K562 (cell line): ENCODE measurements at regions not wholly inside any gene's neighbourhood (a gene's known extent, or its start where the extent isn't known, plus 50 kb on each side); places are given as distances from the start of the nearest gene placed in this dataset.

Experiments
- BRF1 ChIP-seq: IDR thresholded peaks from 3 replicates; pipeline ENCODE4 v1.6.1; 2011; ENCODE audit warnings: borderline replicate concordance, mild to moderate bottlenecking; ENCODE audit not compliant: insufficient read length; ENCODE audit errors: extremely low read depth
- CHD1 ChIP-seq: fragments of 200-600 bp; sonication (generic); IDR thresholded peaks from one replicate; pipeline ENCODE4 v1.6.1; 2012; ENCODE audit warnings: mild to moderate bottlenecking, moderate library complexity, low read length, inconsistent platforms
- HIVEP1 ChIP-seq: fragments of 250-450 bp; sonication (Bioruptor Pico); IDR thresholded peaks from 2 replicates; pipeline ENCODE4 v1.4.0; 2020; ENCODE audit warnings: mild to moderate bottlenecking
- NFXL1 ChIP-seq: fragments of 450-650 bp; formaldehyde crosslinking; IDR thresholded peaks from 2 replicates; pipeline ENCODE4 v1.4.0; 2021; ENCODE audit warnings: mild to moderate bottlenecking
- TF ChIP-seq, protein P1 (sequence below): fragments of 450-650 bp; IDR thresholded peaks from 2 replicates; pipeline ENCODE4 v1.6.1; 2016; ENCODE audit warnings: mild to moderate bottlenecking, moderate library complexity
- TF ChIP-seq, protein P2 (sequence below): fragments of 450-650 bp; IDR thresholded peaks from 2 replicates; pipeline ENCODE4 v1.6.1; 2016; ENCODE audit warnings: low read depth, mild to moderate bottlenecking, moderate library complexity

DNA sequence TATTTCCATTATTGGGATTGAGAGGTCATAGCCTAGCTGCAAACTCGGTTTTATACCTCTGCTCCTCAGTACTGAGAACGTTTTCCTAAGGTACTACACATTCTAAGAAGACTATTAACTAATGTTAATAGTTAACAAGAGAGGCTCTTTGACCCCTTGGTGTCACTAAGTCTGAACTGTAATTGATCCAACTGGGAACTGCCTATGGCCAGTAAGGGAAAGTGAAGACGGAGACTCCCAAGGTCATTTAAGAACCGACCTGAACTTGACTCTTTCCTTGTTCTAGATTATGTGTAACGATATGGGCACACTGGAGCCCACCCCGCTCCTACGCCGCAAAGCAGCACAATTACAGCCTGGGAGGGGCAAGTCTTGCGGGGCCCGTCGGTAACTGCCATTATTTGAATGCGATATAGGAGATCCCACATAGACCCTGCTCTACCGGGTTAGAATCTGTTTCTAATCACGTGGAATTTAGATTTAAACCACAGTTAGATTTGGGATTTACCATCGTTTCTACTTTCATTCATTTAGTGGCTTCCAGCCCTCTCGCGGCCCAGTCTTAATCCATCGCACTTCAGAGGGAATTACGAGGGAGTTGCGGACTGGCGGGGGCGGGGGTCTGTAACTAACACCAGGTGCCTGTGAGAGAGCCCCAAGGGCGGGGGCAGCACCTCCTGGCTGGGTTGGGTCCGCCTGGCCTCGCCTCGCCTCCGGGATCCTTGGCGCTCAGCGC, 84.1 kb upstream of the EPB41L3 start (continued):
- TF ChIP-seq, protein P1, sequence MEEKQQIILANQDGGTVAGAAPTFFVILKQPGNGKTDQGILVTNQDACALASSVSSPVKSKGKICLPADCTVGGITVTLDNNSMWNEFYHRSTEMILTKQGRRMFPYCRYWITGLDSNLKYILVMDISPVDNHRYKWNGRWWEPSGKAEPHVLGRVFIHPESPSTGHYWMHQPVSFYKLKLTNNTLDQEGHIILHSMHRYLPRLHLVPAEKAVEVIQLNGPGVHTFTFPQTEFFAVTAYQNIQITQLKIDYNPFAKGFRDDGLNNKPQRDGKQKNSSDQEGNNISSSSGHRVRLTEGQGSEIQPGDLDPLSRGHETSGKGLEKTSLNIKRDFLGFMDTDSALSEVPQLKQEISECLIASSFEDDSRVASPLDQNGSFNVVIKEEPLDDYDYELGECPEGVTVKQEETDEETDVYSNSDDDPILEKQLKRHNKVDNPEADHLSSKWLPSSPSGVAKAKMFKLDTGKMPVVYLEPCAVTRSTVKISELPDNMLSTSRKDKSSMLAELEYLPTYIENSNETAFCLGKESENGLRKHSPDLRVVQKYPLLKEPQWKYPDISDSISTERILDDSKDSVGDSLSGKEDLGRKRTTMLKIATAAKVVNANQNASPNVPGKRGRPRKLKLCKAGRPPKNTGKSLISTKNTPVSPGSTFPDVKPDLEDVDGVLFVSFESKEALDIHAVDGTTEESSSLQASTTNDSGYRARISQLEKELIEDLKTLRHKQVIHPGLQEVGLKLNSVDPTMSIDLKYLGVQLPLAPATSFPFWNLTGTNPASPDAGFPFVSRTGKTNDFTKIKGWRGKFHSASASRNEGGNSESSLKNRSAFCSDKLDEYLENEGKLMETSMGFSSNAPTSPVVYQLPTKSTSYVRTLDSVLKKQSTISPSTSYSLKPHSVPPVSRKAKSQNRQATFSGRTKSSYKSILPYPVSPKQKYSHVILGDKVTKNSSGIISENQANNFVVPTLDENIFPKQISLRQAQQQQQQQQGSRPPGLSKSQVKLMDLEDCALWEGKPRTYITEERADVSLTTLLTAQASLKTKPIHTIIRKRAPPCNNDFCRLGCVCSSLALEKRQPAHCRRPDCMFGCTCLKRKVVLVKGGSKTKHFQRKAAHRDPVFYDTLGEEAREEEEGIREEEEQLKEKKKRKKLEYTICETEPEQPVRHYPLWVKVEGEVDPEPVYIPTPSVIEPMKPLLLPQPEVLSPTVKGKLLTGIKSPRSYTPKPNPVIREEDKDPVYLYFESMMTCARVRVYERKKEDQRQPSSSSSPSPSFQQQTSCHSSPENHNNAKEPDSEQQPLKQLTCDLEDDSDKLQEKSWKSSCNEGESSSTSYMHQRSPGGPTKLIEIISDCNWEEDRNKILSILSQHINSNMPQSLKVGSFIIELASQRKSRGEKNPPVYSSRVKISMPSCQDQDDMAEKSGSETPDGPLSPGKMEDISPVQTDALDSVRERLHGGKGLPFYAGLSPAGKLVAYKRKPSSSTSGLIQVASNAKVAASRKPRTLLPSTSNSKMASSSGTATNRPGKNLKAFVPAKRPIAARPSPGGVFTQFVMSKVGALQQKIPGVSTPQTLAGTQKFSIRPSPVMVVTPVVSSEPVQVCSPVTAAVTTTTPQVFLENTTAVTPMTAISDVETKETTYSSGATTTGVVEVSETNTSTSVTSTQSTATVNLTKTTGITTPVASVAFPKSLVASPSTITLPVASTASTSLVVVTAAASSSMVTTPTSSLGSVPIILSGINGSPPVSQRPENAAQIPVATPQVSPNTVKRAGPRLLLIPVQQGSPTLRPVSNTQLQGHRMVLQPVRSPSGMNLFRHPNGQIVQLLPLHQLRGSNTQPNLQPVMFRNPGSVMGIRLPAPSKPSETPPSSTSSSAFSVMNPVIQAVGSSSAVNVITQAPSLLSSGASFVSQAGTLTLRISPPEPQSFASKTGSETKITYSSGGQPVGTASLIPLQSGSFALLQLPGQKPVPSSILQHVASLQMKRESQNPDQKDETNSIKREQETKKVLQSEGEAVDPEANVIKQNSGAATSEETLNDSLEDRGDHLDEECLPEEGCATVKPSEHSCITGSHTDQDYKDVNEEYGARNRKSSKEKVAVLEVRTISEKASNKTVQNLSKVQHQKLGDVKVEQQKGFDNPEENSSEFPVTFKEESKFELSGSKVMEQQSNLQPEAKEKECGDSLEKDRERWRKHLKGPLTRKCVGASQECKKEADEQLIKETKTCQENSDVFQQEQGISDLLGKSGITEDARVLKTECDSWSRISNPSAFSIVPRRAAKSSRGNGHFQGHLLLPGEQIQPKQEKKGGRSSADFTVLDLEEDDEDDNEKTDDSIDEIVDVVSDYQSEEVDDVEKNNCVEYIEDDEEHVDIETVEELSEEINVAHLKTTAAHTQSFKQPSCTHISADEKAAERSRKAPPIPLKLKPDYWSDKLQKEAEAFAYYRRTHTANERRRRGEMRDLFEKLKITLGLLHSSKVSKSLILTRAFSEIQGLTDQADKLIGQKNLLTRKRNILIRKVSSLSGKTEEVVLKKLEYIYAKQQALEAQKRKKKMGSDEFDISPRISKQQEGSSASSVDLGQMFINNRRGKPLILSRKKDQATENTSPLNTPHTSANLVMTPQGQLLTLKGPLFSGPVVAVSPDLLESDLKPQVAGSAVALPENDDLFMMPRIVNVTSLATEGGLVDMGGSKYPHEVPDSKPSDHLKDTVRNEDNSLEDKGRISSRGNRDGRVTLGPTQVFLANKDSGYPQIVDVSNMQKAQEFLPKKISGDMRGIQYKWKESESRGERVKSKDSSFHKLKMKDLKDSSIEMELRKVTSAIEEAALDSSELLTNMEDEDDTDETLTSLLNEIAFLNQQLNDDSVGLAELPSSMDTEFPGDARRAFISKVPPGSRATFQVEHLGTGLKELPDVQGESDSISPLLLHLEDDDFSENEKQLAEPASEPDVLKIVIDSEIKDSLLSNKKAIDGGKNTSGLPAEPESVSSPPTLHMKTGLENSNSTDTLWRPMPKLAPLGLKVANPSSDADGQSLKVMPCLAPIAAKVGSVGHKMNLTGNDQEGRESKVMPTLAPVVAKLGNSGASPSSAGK = no peak
- TF ChIP-seq HIVEP1 (CRISPR knock-in tag) (no peak), CHD1 (no peak), NFXL1 (CRISPR knock-in tag) (no peak), BRF1 (no peak)
- TF ChIP-seq, protein P2, sequence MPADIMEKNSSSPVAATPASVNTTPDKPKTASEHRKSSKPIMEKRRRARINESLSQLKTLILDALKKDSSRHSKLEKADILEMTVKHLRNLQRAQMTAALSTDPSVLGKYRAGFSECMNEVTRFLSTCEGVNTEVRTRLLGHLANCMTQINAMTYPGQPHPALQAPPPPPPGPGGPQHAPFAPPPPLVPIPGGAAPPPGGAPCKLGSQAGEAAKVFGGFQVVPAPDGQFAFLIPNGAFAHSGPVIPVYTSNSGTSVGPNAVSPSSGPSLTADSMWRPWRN = no peak
